HG02870 (cell line): ENCODE measurements at regions not wholly inside any gene's neighbourhood (a gene's known extent, or its start where the extent isn't known, plus 50 kb on each side); places are given as distances from the start of the nearest gene placed in this dataset.

Experiments used
- ATAC-seq: cut with Tn5 transposase; IDR thresholded peaks from one replicate; pipeline ENCODE4 v1.9.1; 2021; ENCODE audit warnings: mild to moderate bottlenecking, moderate library complexity; ENCODE audit not compliant: unreplicated experiment

- no peak for ATAC-seq
Observed at GRCh38 chr9:13673348-13673747, 393.9 kb upstream of the MPDZ start.

DNA sequence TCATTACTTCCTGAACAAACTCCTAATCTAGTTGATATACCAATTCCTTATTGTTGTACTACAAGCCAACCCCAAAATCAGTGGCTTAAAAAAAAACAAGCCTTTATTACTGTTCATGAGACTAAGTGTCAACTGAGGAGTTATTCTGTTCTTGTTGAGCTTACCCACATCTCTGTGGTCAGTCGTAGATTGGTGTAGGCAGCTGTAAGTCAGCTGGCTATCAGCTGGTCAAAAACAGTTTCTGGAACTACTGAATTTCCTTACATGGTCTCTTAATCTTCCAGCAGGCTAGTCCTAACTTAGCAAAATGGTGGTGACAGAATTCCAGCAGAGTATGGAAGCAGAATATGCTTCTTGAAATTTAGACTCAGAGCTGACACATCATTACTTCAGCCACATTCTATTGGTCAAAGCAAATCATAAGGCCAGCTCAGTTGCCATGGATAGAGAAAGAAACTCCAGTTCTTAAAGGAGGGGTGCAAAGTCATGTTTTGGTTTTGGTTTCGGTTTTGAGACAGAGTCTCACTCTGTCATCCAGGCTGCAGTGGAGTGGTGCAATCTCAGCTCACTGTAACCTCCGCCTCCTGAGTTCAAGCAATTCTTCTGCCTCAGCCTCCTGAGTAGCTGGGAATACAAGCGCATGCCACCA, 386.1 kb upstream of the MPDZ start:
- ATAC-seq, result no peak

GRCh38 chr9:13661014-13661413, 381.5 kb upstream of the MPDZ start:
- ATAC-seq, result no peak

DNA sequence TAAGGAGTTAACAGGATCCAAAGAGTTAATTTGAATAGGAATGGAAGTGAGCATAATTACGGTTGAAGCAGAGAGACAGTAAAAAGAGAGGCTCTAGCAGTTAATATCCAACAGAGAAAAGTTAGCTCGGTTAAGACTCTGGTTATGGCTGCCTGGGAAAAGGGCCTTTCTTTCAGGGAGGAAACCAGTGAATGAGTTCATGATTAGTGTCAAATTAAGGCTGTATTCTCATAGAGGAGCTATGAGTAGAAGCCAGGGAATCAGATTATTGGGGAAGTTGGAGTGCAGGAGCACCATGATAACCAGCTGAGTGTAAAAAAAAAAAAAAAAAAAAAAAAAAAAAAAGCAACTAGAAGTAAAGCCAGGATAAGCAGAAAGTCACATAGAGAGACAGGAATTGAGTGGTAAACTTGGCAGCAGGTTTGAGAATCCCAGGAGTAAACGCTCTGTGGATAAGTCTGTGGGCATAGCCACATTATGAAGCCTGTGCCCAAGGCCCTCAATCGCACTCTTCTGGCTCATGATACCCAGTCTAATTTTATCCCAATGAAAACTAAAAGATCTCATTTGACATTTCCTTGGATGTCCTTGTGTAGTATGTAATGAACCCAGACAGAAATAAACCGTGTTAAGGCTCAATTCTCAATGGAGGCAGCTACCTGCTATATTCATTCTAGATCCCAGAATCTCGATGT, 372.6 kb upstream of the MPDZ start:
- ATAC-seq, result no peak

GRCh38 chr9:13651526-13651925, 372.0 kb upstream of the MPDZ start:
- no peak for ATAC-seq

DNA sequence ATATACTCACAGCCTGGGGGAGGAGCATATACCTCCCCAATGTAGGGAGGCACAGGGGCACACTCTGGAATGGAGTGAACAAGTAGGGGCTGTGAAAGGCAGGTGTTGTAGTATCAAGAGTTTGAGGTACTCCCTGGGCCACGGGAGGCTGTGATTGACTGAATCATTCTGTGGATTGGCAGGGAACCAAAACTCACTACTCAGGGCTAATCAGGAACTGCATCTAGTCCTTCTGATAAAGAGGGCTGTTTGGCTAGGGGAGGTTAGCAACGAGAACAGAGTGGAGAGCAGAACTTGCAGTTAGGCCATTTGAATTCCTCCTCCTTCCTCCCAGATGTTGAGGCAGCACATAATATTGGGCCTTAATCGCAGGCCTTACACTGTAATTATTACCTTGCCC, 369.2 kb upstream of the MPDZ start:
- no peak for ATAC-seq

- ATAC-seq, result no peak
Observed at GRCh38 chr9:13648068-13648467, 368.6 kb upstream of the MPDZ start.

- ATAC-seq, result no peak
Observed at GRCh38 chr9:13646500-13647021, 367.1 kb upstream of the MPDZ start.

DNA sequence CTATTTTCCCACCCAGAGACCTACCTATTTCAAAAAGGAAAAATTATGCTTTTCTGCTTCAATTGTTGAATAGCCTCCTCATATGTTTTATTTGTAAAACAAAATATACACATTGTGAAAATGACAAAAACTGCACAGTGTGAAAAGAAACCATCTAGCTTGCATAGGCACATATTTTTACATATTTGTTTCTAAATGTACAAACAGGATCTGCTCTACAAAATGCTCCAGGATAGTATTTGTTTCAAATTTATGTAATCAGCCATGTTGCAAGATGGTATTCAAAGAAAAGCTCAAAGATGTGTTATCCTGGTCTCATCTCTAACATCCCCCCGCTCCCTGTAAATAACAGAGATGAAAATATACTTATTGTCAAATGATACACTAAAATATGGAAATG, 366.1 kb upstream of the MPDZ start:
- no peak for ATAC-seq

DNA sequence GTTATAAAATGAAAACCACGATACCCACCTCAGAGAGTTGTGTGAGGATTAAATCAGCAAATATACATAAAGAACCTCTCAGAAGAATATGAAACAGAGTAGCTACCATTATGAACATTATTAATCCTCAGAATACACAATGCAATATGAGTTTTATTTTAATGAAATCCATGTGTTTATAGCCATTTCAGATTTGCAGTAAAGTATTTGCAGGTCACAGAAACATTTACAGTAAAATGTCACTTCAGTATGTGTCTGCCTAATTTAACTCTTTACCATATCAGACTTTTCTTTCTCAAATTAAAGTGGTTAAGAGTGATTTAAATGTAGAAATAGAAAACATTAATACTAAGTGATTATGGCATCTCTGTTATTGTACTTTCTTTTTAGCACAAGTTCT, 365.2 kb upstream of the MPDZ start:
- ATAC-seq, result no peak

GRCh38 chr9:13642646-13643045, 363.2 kb upstream of the MPDZ start:
- ATAC-seq, result no peak

GRCh38 chr9:13629067-13629466, 349.6 kb upstream of the MPDZ start:
- ATAC-seq, result no peak

GRCh38 chr9:13628526-13628925, 349.0 kb upstream of the MPDZ start:
- ATAC-seq, result no peak

- no peak for ATAC-seq
Observed at GRCh38 chr9:13627502-13627901, 348.0 kb upstream of the MPDZ start.

- no peak for ATAC-seq
Observed at GRCh38 chr9:13627071-13627470, 347.6 kb upstream of the MPDZ start.

DNA sequence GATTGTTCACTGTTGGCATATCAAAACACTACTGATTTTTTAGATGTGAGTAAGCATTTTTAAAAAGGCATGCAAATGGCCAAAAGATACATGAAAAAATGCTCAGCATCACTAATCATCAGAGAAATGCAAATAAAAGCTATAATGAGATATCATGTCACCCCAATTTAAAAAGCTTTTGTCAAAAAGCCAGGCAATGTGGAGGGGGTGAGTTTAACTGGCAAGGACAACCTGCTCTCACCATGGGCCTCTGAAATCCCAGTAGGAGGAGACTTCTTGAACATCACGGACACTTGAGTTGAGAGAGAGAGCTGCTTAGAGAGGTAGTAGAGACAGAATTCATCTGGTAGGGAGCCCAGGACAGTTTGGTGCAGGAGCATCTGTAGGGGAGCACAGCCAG, 347.1 kb upstream of the MPDZ start:
- ATAC-seq, result no peak

DNA sequence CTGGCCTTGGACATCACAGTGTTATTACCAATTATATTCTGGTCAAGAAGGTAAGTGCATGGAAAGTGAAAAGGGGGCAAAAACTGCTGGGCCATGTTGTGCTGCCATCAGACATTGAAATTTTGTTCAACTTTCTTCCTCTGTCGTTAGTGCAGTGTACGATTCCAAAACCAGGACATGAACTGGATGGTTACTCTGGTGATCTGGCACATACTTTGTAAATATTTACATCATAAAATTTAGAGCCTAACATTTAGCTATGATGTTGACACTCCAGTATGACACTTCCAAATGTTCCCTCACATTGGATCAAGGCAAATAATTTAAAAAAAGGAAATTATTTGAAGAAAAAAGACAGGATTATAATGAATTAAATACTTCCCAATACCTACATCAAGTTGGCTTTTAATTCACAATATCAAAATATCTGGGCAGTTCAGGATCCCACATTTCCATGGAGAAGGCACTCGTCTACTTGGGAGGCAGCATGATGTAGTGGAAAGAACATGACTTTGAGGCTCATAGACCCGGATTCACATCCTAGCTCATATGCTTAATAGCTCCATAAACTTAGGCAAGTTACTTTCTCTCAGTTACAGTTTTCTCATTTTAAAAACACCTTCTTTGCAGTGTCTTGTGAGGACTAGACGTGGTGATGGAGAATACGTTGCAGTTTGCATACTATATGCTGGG, 342.5 kb upstream of the MPDZ start:
- ATAC-seq, result no peak

- no peak for ATAC-seq
Observed at GRCh38 chr9:13616491-13617035, 337.1 kb upstream of the MPDZ start.

DNA sequence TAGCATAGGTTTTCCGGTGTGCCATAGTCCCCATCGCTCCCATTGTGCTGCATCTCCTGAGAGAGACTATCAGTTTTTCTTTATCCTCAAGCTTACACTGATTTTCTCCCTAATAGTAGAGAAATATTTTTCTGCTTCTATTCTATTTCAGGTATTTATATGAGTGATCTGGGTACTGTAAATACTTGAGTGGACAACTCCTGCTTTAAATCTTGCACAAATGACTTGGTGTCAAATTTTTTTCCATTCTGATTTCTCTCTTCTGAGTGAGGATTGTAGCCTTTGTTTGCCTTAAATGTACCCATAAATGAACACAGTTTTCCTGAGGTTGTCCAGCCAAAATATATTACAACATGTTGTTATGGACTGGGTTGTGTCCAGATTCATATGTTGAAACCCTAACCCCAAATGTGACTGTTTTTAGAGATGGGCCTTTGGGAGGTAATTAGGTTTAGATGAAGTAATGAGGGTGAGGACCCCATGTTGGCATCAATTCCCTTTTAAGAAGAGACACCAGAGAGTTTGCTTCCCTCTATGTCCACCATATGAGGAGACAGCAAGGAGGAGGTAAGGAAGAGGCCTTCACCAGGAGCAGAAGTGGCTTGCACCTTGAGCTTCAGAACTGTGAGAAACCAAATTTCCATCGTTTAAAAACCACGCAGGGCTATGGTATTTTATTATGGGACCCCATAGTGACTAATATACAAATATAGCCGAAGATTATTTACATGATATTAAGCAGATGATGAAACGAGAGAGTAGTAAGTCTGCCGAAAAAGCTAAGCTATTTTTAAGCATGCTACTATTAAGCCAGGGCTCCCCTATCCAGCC, 336.4 kb upstream of the MPDZ start:
- no peak for ATAC-seq

GRCh38 chr9:13614060-13614459, 334.6 kb upstream of the MPDZ start:
- no peak for ATAC-seq

- ATAC-seq, result no peak
Observed at GRCh38 chr9:13613296-13613695, 333.8 kb upstream of the MPDZ start.
